PC-3 (cell line): ENCODE measurements at regions not wholly inside any gene's neighbourhood (a gene's known extent, or its start where the extent isn't known, plus 50 kb on each side); places are given as distances from the start of the nearest gene placed in this dataset.

ENCODE experiments used
- ATAC-seq: fragments of 200-7000 bp; cut with Tn5 transposase; 2 replicates; pipeline ENCODE4 v1.9.1; 2020; ENCODE audit warnings: mild to moderate bottlenecking, moderate library complexity
- BruUV-seq: library from RNA; stranded (reverse); fragments of 400-500 nt; replicated peaks from 2 replicates; lab custom pipeline; 2021; lab: Mats Ljungman, UMichigan
- CTCF ChIA-PET: fragments of 300-600 bp; sonication (Branson Sonifier 250); formaldehyde crosslinking; loops from one replicate; lab custom pipeline; 2022; ENCODE audit warnings: antibody characterized with exemption; lab: Charles Lee
- POLR2A ChIA-PET: fragments of 300-600 bp; sonication (Branson Sonifier 250); formaldehyde crosslinking; loops from one replicate; lab custom pipeline; 2022; ENCODE audit warnings: antibody characterized with exemption; ENCODE audit not compliant: unreplicated experiment; lab: Charles Lee
- DNase-seq: peaks from one replicate; pipeline ENCODE4 v3.0.0-alpha.2; 2015
- H2AFZ ChIP-seq: fragments of 300-600 bp; sonication (generic); 2 replicates; pipeline ENCODE4 v1.6.0; 2016; ENCODE audit warnings: antibody characterized with exemption, low read length
- H3F3A ChIP-seq: fragments of 300-600 bp; sonication (generic); one replicate; pipeline ENCODE4 v1.6.0; 2017; ENCODE audit warnings: antibody characterized with exemption, low read length, control low read depth, mild to moderate bottlenecking; ENCODE audit not compliant: unreplicated experiment
- H3K27ac ChIP-seq: fragments of 300-600 bp; sonication (generic); 2 replicates; pipeline ENCODE4 v1.5.1; 2016; ENCODE audit warnings: mild to moderate bottlenecking, low read length
- H3K27me3 ChIP-seq: fragments of 300-600 bp; sonication (generic); 2 replicates; pipeline ENCODE4 v1.6.1; 2016; ENCODE audit warnings: low read length, mixed read lengths
- H3K36me3 ChIP-seq: fragments of 300-600 bp; sonication (generic); 2 replicates; pipeline ENCODE4 v1.6.1; 2016; ENCODE audit warnings: low read depth, mixed run types, low read length, mixed read lengths
- H3K4me1 ChIP-seq: fragments of 300-600 bp; sonication (generic); 2 replicates; pipeline ENCODE4 v1.5.1; 2016; ENCODE audit warnings: low read length; ENCODE audit not compliant: insufficient read depth
- H3K4me2 ChIP-seq: fragments of 300-600 bp; sonication (generic); 2 replicates; pipeline ENCODE4 v1.6.0; 2016; ENCODE audit warnings: low read length
- H3K4me3 ChIP-seq: fragments of 300-600 bp; sonication (generic); 2 replicates; pipeline ENCODE4 v1.5.1; 2016; ENCODE audit warnings: mild to moderate bottlenecking, low read length, mixed read lengths
- H3K79me2 ChIP-seq: fragments of 300-600 bp; sonication (generic); 2 replicates; pipeline ENCODE4 v1.6.1; 2017; ENCODE audit warnings: low read length, mixed read lengths
- H3K9ac ChIP-seq: fragments of 300-600 bp; sonication (generic); 2 replicates; pipeline ENCODE4 v1.6.0; 2016; ENCODE audit warnings: mild to moderate bottlenecking, low read length
- H3K9me2 ChIP-seq: fragments of 300-600 bp; sonication (generic); replicated peaks from 2 replicates; pipeline ENCODE4 v1.6.1; 2016; ENCODE audit warnings: mixed run types, low read length, mixed read lengths
- H3K9me3 ChIP-seq: fragments of 300-600 bp; sonication (generic); 2 replicates; pipeline ENCODE4 v1.6.1; 2016; ENCODE audit warnings: low read length, mixed read lengths
- H4K20me1 ChIP-seq: fragments of 300-600 bp; sonication (generic); 2 replicates; pipeline ENCODE4 v1.6.1; 2016; ENCODE audit warnings: low read length, mixed read lengths
- CTCF ChIP-seq: fragments of 300-600 bp; sonication (generic); conservative IDR thresholded peaks from 2 replicates; pipeline ENCODE4 v1.5.1; 2017; ENCODE audit warnings: antibody characterized with exemption, low read depth, mild to moderate bottlenecking, low read length
- EZH2 ChIP-seq: fragments of 300-600 bp; sonication (generic); IDR thresholded peaks from one replicate; pipeline ENCODE4 v1.6.1; 2017; ENCODE audit warnings: antibody characterized with exemption, mild to moderate bottlenecking, low read length; ENCODE audit not compliant: unreplicated experiment
- EZH2phosphoT487 ChIP-seq: fragments of 300-600 bp; sonication (generic); IDR thresholded peaks from 2 replicates; pipeline ENCODE4 v1.6.1; 2018; ENCODE audit warnings: mild to moderate bottlenecking, antibody characterized with exemption, low read length, borderline replicate concordance
- intact Hi-C: fragments of 100-400 bp; cut with micrococcal nuclease; formaldehyde crosslinking; loops from 2 replicates; pipeline ENCODE4 v1.9.0; 2023

GRCh38 chr5:136689552-136689951, 324.2 kb upstream of the TRPC7 start:
- ChIA-PET CTCF (no interaction called here), POLR2A (no interaction called here)
- H3K36me3 ChIP-seq: no peaks in the 10 kb centered on the region
- H3F3A ChIP-seq: no peaks in the 10 kb centered on the region
- intact Hi-C loops: no loop called here
- no peaks in the 10 kb centered on the region for H3K79me2 ChIP-seq
- H3K9ac ChIP-seq: no peak overlapping the region
- peaks cover 4% of the 10 kb centered on the region for H3K4me1 ChIP-seq
- H3K27me3 ChIP-seq: no peaks in the 10 kb centered on the region
- H3K9me2 ChIP-seq: no peaks in the 10 kb centered on the region
- DNase-seq: no peak
- BruUV-seq: no TSS peak
- no peak overlapping the region for H3K27ac ChIP-seq
- TF ChIP-seq EZH2phosphoT487 (no peak), CTCF (no peak), EZH2 (no peak)
- no peaks in the 10 kb centered on the region for H4K20me1 ChIP-seq
- no peak overlapping the region for H3K4me3 ChIP-seq
- peaks cover 5% of the 10 kb centered on the region; the same call in 1 of the 2 replicates for H3K9me3 ChIP-seq
- H3K4me2 ChIP-seq: no peak overlapping the region
- no peak for ATAC-seq
- H2AFZ ChIP-seq: no peak overlapping the region

GRCh38 chr5:136686192-136686872, 321.0 kb upstream of the TRPC7 start:
- no peaks in the 10 kb centered on the region for H3K27me3 ChIP-seq
- peaks cover 5% of the 10 kb centered on the region; the same call in 1 of the 2 replicates for H3K9me3 ChIP-seq
- TF ChIP-seq CTCF (peak; percentile 65), EZH2phosphoT487 (no peak), EZH2 (no peak)
- H3K79me2 ChIP-seq: no peaks in the 10 kb centered on the region
- peak; percentile 83 for DNase-seq
- peak overlapping the region; percentile 20; the same call in 1 of the 2 replicates for H3K27ac ChIP-seq
- peaks cover 4% of the 10 kb centered on the region for H3K4me1 ChIP-seq
- H2AFZ ChIP-seq: no peak overlapping the region
- no peaks in the 10 kb centered on the region for H3K9me2 ChIP-seq
- H3K36me3 ChIP-seq: no peaks in the 10 kb centered on the region
- no peaks in the 10 kb centered on the region for H4K20me1 ChIP-seq
- intact Hi-C loops: loop anchor here (1.0 to 2.0 kb wide), 2 partner anchors 84 to 438 kb away; no protein-coding TSS in a partner anchor
- ChIA-PET POLR2A (interaction anchor here (0.7 kb wide), 1 partner anchor 124 kb away, joined by 3 read pairs; no protein-coding TSS in a partner anchor), CTCF (interaction anchor here (1.0 kb wide), 1 partner anchor 30 kb away, joined by 3 read pairs; no protein-coding TSS in a partner anchor)
- no peak overlapping the region for H3K4me3 ChIP-seq
- no TSS peak for BruUV-seq
- peak overlapping the region; percentile 44; the same call in 1 of the 2 replicates for H3K4me2 ChIP-seq
- no peaks in the 10 kb centered on the region for H3F3A ChIP-seq
- H3K9ac ChIP-seq: no peak overlapping the region
- ATAC-seq: peak; percentile 80

GRCh38 chr5:136682986-136683385, 317.6 kb upstream of the TRPC7 start:
- POLR2A ChIA-PET: no interaction called here
- H3K27ac ChIP-seq: no peak overlapping the region
- intact Hi-C loops: no loop called here
- H3K36me3 ChIP-seq: no peaks in the 10 kb centered on the region
- no peaks in the 10 kb centered on the region for H3F3A ChIP-seq
- CTCF ChIA-PET: no interaction called here
- BruUV-seq: no TSS peak
- no peak for DNase-seq
- no peak for ATAC-seq
- no peaks in the 10 kb centered on the region for H3K9me3 ChIP-seq
- H3K4me1 ChIP-seq: peaks cover 4% of the 10 kb centered on the region
- H3K27me3 ChIP-seq: no peaks in the 10 kb centered on the region
- no peak overlapping the region for H3K4me2 ChIP-seq
- H3K79me2 ChIP-seq: no peaks in the 10 kb centered on the region
- H4K20me1 ChIP-seq: no peaks in the 10 kb centered on the region
- H3K4me3 ChIP-seq: no peak overlapping the region
- TF ChIP-seq EZH2phosphoT487: no peak
- no peak for TF ChIP-seq CTCF
- no peak for TF ChIP-seq EZH2
- no peak overlapping the region for H2AFZ ChIP-seq
- no peak overlapping the region for H3K9ac ChIP-seq
- H3K9me2 ChIP-seq: no peaks in the 10 kb centered on the region
